ENCODE measurements at regions not wholly inside any gene's neighbourhood (a gene's known extent, or its start where the extent isn't known, plus 50 kb on each side); places are given as distances from the start of the nearest gene placed in this dataset.
"Not testable (repeated sequence)": the region's sequence is repeated elsewhere in the genome, so short reads cannot be mapped to it uniquely, and the experiment has no call there.

DNA sequence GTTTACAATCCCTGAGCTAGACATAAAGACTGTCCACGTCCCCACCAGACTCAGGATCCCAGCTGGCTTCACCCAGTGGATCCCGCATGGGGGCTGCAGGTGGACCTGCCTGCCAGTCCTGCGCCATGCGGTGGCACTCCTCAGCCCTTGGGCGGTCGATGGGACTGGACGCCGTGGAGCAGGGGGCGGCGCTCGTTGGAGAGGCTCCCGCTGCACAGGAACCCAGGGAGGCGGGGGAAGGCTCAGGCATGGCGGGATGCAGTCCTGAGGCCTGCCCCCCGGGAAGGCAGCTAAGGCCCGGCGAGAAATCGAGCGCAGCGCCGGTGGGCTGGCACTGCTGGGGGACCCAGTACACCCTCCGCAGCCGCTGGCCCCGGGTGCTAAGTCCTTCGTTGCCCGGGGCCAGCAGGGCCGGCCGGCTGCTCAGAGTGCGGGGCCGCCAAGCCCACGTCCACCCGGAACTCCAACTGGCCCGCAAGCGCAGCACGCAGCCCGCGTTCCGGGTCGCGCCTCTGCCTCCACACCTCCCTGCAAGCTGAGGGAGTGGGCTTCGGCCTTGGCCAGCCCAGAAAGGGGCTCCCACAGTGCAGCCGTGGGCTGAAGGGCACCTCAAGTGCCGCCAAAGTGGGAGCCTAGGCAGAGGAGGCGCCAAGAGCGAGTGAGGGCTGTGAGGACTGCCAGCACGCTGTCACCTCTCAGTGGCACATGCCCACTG is 553.1 kb downstream of the CDH9 start:
- H3K9me3 Mint-ChIP-seq; H3K27ac Mint-ChIP-seq; ATAC-seq (ENCODE audit: low read depth); POLR2A ChIA-PET; DNase-seq; H3K4me3 Mint-ChIP-seq; H3K27me3 Mint-ChIP-seq; H3K4me1 Mint-ChIP-seq; H3K36me3 Mint-ChIP-seq: not testable (repeated sequence)

GRCh38 chr5:26482810-26483375 is 555.5 kb downstream of the CDH9 start:
- no peak overlapping the region for H3K4me3 Mint-ChIP-seq
- ATAC-seq (ENCODE audit: low read depth) (no peak), DNase-seq (no peak)
- peaks cover 6% of the 10 kb centered on the region for H3K9me3 Mint-ChIP-seq
- H3K27me3 Mint-ChIP-seq = no peaks in the 10 kb centered on the region
- no peak overlapping the region for H3K27ac Mint-ChIP-seq
- POLR2A ChIA-PET = no interaction called here
- H3K4me1 Mint-ChIP-seq = no peaks in the 10 kb centered on the region
- H3K36me3 Mint-ChIP-seq = no peaks in the 10 kb centered on the region

- ATAC-seq (ENCODE audit: low read depth) = no peak
- Mint-ChIP-seq H3K9me3 (peaks cover 6% of the 10 kb centered on the region), H3K27ac (no peak overlapping the region), H3K36me3 (no peaks in the 10 kb centered on the region), H3K4me3 (no peak overlapping the region), H3K4me1 (no peaks in the 10 kb centered on the region), H3K27me3 (no peaks in the 10 kb centered on the region)
- POLR2A ChIA-PET = no interaction called here
- DNase-seq = no peak
These were observed 556.1 kb downstream of the CDH9 start for GRCh38 chr5:26482076-26482809.

- no peak overlapping the region for H3K4me3 Mint-ChIP-seq
- no peak for ATAC-seq (ENCODE audit: low read depth)
- POLR2A ChIA-PET = no interaction called here
These were observed 567.9 kb downstream of the CDH9 start for GRCh38 chr5:26470439-26470838.

GRCh38 chr5:26439121-26439520 is 599.3 kb downstream of the CDH9 start:
- DNase-seq (no peak), ATAC-seq (ENCODE audit: low read depth) (no peak)
- H3K36me3 Mint-ChIP-seq = peaks cover 1% of the 10 kb centered on the region
- POLR2A ChIA-PET = no interaction called here
- peaks cover 2% of the 10 kb centered on the region for H3K9me3 Mint-ChIP-seq
- H3K27ac Mint-ChIP-seq = no peak overlapping the region
- no peak overlapping the region for H3K4me3 Mint-ChIP-seq
- no peaks in the 10 kb centered on the region for H3K27me3 Mint-ChIP-seq
- no peaks in the 10 kb centered on the region for H3K4me1 Mint-ChIP-seq

More at GRCh38 chr5:26470439-26470838, 567.9 kb downstream of the CDH9 start:
- H3K27me3 Mint-ChIP-seq = no peaks in the 10 kb centered on the region
- H3K9me3 Mint-ChIP-seq = peaks cover 3% of the 10 kb centered on the region
- DNase-seq = no peak
- H3K36me3 Mint-ChIP-seq = no peaks in the 10 kb centered on the region
- H3K4me1 Mint-ChIP-seq = no peaks in the 10 kb centered on the region
- H3K27ac Mint-ChIP-seq = no peak overlapping the region

DNA sequence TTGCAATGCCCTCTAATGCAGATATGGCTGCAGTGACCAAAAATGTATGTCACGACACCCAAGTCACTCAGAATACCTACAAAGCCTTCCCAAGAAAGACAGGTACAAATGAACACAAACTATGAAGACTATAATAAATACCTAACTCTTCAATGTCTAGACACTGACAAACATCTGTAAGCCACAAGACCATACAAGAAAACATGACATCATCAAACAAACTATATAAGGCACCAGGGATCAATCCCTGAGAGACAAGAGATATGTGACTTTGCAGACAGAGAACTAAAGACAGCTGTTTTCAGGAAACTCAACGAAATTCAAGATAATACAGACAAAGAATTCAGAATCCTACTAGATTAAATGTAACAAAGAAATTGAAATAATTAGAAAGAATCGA is 603.7 kb downstream of the CDH9 start:
- Mint-ChIP-seq H3K9me3 (peaks cover 2% of the 10 kb centered on the region), H3K27me3 (no peaks in the 10 kb centered on the region), H3K4me1 (no peaks in the 10 kb centered on the region), H3K4me3 (no peak overlapping the region), H3K36me3 (no peaks in the 10 kb centered on the region), H3K27ac (no peak overlapping the region)
- ATAC-seq (ENCODE audit: low read depth) = no peak
- POLR2A ChIA-PET = no interaction called here
- no peak for DNase-seq

- POLR2A ChIA-PET = no interaction called here
- no peak overlapping the region for H3K27ac Mint-ChIP-seq
- ATAC-seq (ENCODE audit: low read depth) (no peak), DNase-seq (no peak)
- peaks cover 2% of the 10 kb centered on the region for H3K9me3 Mint-ChIP-seq
- H3K4me3 Mint-ChIP-seq = no peak overlapping the region
- H3K27me3 Mint-ChIP-seq = no peaks in the 10 kb centered on the region
- H3K4me1 Mint-ChIP-seq = no peaks in the 10 kb centered on the region
- no peaks in the 10 kb centered on the region for H3K36me3 Mint-ChIP-seq
These were observed 606.0 kb downstream of the CDH9 start for GRCh38 chr5:26432386-26432785.

DNA sequence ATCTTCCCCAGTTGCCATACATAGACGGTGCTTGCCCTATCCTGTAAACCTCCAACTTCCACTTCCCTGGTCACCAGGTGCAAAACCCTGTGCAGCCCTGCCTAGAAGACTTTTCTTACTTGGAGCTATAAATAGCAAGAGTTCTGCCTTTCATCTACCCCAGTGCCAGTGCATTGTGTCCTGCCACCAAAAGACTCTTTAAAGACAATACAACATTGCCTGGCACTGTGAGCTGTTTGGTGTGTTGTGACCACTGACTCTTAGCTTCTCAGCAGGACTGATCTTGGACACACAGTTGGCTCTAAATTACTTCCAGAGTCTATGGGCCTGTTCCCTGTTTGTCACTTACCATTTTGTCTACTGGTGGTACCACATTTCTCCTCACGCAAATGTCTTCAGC is 608.1 kb downstream of the CDH9 start:
- no peak overlapping the region for H3K4me3 Mint-ChIP-seq
- POLR2A ChIA-PET = no interaction called here
- no peaks in the 10 kb centered on the region for H3K27me3 Mint-ChIP-seq
- peaks cover 8% of the 10 kb centered on the region for H3K9me3 Mint-ChIP-seq
- H3K27ac Mint-ChIP-seq = no peak overlapping the region
- DNase-seq (no peak), ATAC-seq (ENCODE audit: low read depth) (no peak)
- no peaks in the 10 kb centered on the region for H3K36me3 Mint-ChIP-seq
- no peaks in the 10 kb centered on the region for H3K4me1 Mint-ChIP-seq

GRCh38 chr5:26427281-26427680 is 611.1 kb downstream of the CDH9 start:
- Mint-ChIP-seq H3K4me1 (no peaks in the 10 kb centered on the region), H3K4me3 (no peak overlapping the region), H3K9me3 (peaks cover 5% of the 10 kb centered on the region), H3K36me3 (no peaks in the 10 kb centered on the region), H3K27me3 (no peaks in the 10 kb centered on the region), H3K27ac (no peak overlapping the region)
- POLR2A ChIA-PET = no interaction called here
- ATAC-seq (ENCODE audit: low read depth) = no peak
- no peak for DNase-seq

- Mint-ChIP-seq H3K36me3 (no peaks in the 10 kb centered on the region), H3K9me3 (peaks cover 2% of the 10 kb centered on the region), H3K27me3 (no peaks in the 10 kb centered on the region), H3K27ac (no peak overlapping the region), H3K4me1 (no peaks in the 10 kb centered on the region), H3K4me3 (no peak overlapping the region)
- no peak for DNase-seq
- no peak for ATAC-seq (ENCODE audit: low read depth)
- POLR2A ChIA-PET = no interaction called here
These were observed 618.4 kb downstream of the CDH9 start for GRCh38 chr5:26419987-26420386.

- POLR2A ChIA-PET = no interaction called here
- no peaks in the 10 kb centered on the region for H3K27me3 Mint-ChIP-seq
- ATAC-seq (ENCODE audit: low read depth) = no peak
- peaks cover 3% of the 10 kb centered on the region for H3K9me3 Mint-ChIP-seq
- no peak for DNase-seq
- H3K36me3 Mint-ChIP-seq = no peaks in the 10 kb centered on the region
- H3K4me1 Mint-ChIP-seq = no peaks in the 10 kb centered on the region
- no peak overlapping the region for H3K4me3 Mint-ChIP-seq
- H3K27ac Mint-ChIP-seq = no peak overlapping the region
These were observed 621.5 kb downstream of the CDH9 start for GRCh38 chr5:26416911-26417310.

DNA sequence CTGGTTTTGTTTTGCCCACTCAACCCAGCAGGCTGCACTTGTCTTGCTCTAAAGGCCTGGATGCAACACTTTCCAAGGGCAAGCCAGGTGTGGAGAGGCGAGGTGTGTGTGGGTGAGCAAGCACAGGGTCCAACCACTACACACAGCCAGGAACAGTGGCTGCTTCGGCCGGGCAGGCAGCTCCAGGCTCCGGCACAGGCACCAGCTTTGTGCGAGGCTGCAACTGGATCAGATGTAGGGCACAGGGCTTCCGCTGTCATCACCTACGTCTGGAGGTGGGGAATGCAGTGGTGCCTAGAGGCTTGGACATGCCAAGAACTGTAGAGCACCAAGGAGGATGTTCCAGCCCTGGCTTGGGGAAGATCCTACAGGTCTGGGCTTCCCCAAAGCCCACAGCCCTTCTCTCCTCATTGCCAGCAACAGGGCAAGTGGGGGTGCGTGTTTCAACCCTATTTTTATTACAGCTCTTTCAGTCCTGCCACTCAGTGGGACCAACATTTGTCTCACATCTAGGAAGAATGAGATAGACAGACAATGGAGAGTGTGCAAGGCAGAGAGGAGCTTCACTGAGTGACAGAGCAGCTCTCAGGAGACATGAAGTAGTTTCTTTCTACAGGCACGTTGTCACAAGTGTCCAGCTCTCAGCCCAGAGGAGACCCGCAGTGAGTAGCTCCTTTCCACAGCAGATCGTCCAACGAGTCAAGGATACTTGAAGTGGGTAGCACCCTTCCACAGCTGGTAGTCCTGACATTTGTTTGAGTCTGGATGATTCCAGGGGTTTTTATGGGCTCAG is 622.2 kb downstream of the CDH9 start:
- no peak for ATAC-seq (ENCODE audit: low read depth)
- POLR2A ChIA-PET = no interaction called here
- Mint-ChIP-seq H3K27me3 (no peaks in the 10 kb centered on the region), H3K4me1 (no peaks in the 10 kb centered on the region), H3K9me3 (peaks cover 3% of the 10 kb centered on the region), H3K27ac (no peak overlapping the region), H3K36me3 (no peaks in the 10 kb centered on the region), H3K4me3 (no peak overlapping the region)
- no peak for DNase-seq

GRCh38 chr5:26390608-26391007 is 647.8 kb downstream of the CDH9 start:
- no peak for DNase-seq
- Mint-ChIP-seq H3K27ac (no peak overlapping the region), H3K4me1 (no peaks in the 10 kb centered on the region), H3K9me3 (peaks cover 8% of the 10 kb centered on the region), H3K4me3 (no peak overlapping the region), H3K36me3 (no peaks in the 10 kb centered on the region), H3K27me3 (no peaks in the 10 kb centered on the region)
- no peak for ATAC-seq (ENCODE audit: low read depth)
- POLR2A ChIA-PET = no interaction called here
